Calu3 (cell line): ENCODE measurements at regions not wholly inside any gene's neighbourhood (a gene's known extent, or its start where the extent isn't known, plus 50 kb on each side); places are given as distances from the start of the nearest gene placed in this dataset.

Experiments
- BruUV-seq: library from RNA; stranded (reverse); fragments of 400-500 nt; replicated peaks from 2 replicates; lab custom pipeline; 2021; lab: Mats Ljungman, UMichigan
- CTCF ChIA-PET: fragments of 300-600 bp; sonication (Branson Sonifier 250); formaldehyde crosslinking; loops from one replicate; lab custom pipeline; 2022; ENCODE audit warnings: antibody characterized with exemption; lab: Charles Lee
- DNase-seq: peaks from one replicate; pipeline ENCODE4 v3.0.0; 2022
- H3K27ac Mint-ChIP-seq: one replicate; pipeline ENCODE4 v1.8.0; 2022; ENCODE audit warnings: mixed read lengths; ENCODE audit not compliant: unreplicated experiment
- H3K27me3 Mint-ChIP-seq: one replicate; pipeline ENCODE4 v1.8.0; 2022; ENCODE audit warnings: mixed read lengths; ENCODE audit not compliant: unreplicated experiment
- H3K36me3 Mint-ChIP-seq: one replicate; pipeline ENCODE4 v1.8.0; 2022; ENCODE audit warnings: mild to moderate bottlenecking, moderate library complexity, mixed read lengths; ENCODE audit not compliant: insufficient read depth, unreplicated experiment
- H3K4me1 Mint-ChIP-seq: one replicate; pipeline ENCODE4 v1.8.0; 2022; ENCODE audit warnings: mild to moderate bottlenecking, low read depth, mixed read lengths; ENCODE audit not compliant: unreplicated experiment
- H3K4me3 Mint-ChIP-seq: one replicate; pipeline ENCODE4 v1.8.0; 2022; ENCODE audit warnings: mild to moderate bottlenecking, low read depth, moderate library complexity, mixed read lengths; ENCODE audit not compliant: unreplicated experiment
- H3K9me3 Mint-ChIP-seq: one replicate; pipeline ENCODE4 v1.8.0; 2022; ENCODE audit warnings: low read depth, mixed read lengths; ENCODE audit not compliant: unreplicated experiment
- CTCF ChIP-seq: fragments of 200-600 bp; IDR thresholded peaks from one replicate; pipeline ENCODE4 v1.8.0; 2022; ENCODE audit warnings: antibody characterized with exemption; ENCODE audit not compliant: unreplicated experiment
- intact Hi-C: fragments of 100-400 bp; cut with micrococcal nuclease; formaldehyde crosslinking; loops from one replicate; pipeline ENCODE4 v1.10.0; 2022; ENCODE audit not compliant: unreplicated experiment

GRCh38 chr4:182126603-182127002 lies 116.6 kb upstream of the TENM3 start:
- TF ChIP-seq CTCF, result no peak
- CTCF ChIA-PET, result no interaction called here
- no TSS peak for BruUV-seq
- H3K4me1 Mint-ChIP-seq, result no peaks in the 10 kb centered on the region
- intact Hi-C loops, result no loop called here
- DNase-seq, result no peak
- no peak overlapping the region for H3K4me3 Mint-ChIP-seq
- H3K36me3 Mint-ChIP-seq, result no peaks in the 10 kb centered on the region
- no peaks in the 10 kb centered on the region for H3K27me3 Mint-ChIP-seq
- H3K27ac Mint-ChIP-seq, result no peak overlapping the region
- H3K9me3 Mint-ChIP-seq, result no peaks in the 10 kb centered on the region

- no peak for TF ChIP-seq CTCF
- Mint-ChIP-seq H3K4me3 (no peak overlapping the region), H3K27me3 (no peaks in the 10 kb centered on the region), H3K36me3 (no peaks in the 10 kb centered on the region), H3K27ac (no peak overlapping the region), H3K9me3 (no peaks in the 10 kb centered on the region), H3K4me1 (no peaks in the 10 kb centered on the region)
- no peak for DNase-seq
- intact Hi-C loops, result no loop called here
- no TSS peak for BruUV-seq
- CTCF ChIA-PET, result no interaction called here
Observed at GRCh38 chr4:182133033-182133432, 110.2 kb upstream of the TENM3 start.

DNA sequence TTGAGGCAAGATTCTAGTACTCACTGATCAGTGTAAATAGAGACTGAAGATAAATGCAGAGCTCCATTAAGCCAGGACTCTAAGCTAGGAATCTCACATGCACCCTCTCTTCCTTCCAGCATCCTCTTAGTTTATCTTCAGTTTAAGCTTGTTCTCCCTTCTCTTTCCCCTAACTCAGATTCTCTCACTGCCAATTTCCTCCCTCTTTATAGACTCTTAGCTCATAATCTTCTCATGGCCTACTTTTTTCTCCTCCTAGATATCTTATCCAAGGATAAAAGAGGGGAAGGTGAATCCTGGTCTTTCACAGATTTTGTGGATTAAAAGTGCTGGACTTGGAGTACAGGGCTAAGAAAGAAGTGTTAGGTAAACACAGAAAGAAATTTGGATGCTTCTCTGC lies 108.9 kb upstream of the TENM3 start:
- H3K4me3 Mint-ChIP-seq, result no peak overlapping the region
- no peak for DNase-seq
- no peak overlapping the region for H3K27ac Mint-ChIP-seq
- no peaks in the 10 kb centered on the region for H3K9me3 Mint-ChIP-seq
- CTCF ChIA-PET, result no interaction called here
- no peaks in the 10 kb centered on the region for H3K36me3 Mint-ChIP-seq
- no TSS peak for BruUV-seq
- H3K4me1 Mint-ChIP-seq, result no peaks in the 10 kb centered on the region
- H3K27me3 Mint-ChIP-seq, result no peaks in the 10 kb centered on the region
- no peak for TF ChIP-seq CTCF
- intact Hi-C loops, result no loop called here

- no peak for DNase-seq
- CTCF ChIA-PET, result interaction anchor here (0.8 kb wide), 1 partner anchor 538 kb away, joined by 14 read pairs; no protein-coding TSS in a partner anchor
- Mint-ChIP-seq H3K27me3 (no peaks in the 10 kb centered on the region), H3K9me3 (no peaks in the 10 kb centered on the region), H3K27ac (no peak overlapping the region), H3K36me3 (no peaks in the 10 kb centered on the region), H3K4me3 (no peak overlapping the region), H3K4me1 (no peaks in the 10 kb centered on the region)
- no TSS peak for BruUV-seq
- TF ChIP-seq CTCF, result no peak
- intact Hi-C loops, result no loop called here
Observed at GRCh38 chr4:182136201-182136600, 107.0 kb upstream of the TENM3 start.
